Ishikawa (cell line): ENCODE measurements at regions not wholly inside any gene's neighbourhood (a gene's known extent, or its start where the extent isn't known, plus 50 kb on each side); places are given as distances from the start of the nearest gene placed in this dataset.

Experiments
- CEBPB ChIP-seq: IDR thresholded peaks from 2 replicates; pipeline ENCODE4 v1.6.1; 2012
- CREB1 ChIP-seq: IDR thresholded peaks from 2 replicates; pipeline ENCODE4 v1.6.1; 2012; ENCODE audit warnings: low read depth
- EGR1 ChIP-seq: IDR thresholded peaks from 2 replicates; pipeline ENCODE4 v1.6.1; 2012
- EP300 ChIP-seq: IDR thresholded peaks from 2 replicates; pipeline ENCODE4 v1.6.1; 2012; ENCODE audit warnings: borderline replicate concordance
- FOXM1 ChIP-seq: IDR thresholded peaks from 2 replicates; pipeline ENCODE4 v1.6.1; 2012; ENCODE audit warnings: low read depth, borderline replicate concordance
- NFIC ChIP-seq: IDR thresholded peaks from 2 replicates; pipeline ENCODE4 v1.6.1; 2012
- RAD21 ChIP-seq: IDR thresholded peaks from 2 replicates; pipeline ENCODE4 v1.6.1; 2012; ENCODE audit warnings: low read depth
- TAF1 ChIP-seq: IDR thresholded peaks from 2 replicates; pipeline ENCODE4 v1.6.1; 2012; ENCODE audit warnings: low read depth, mild to moderate bottlenecking
- TEAD4 ChIP-seq: IDR thresholded peaks from 2 replicates; pipeline ENCODE4 v1.6.1; 2012
- YY1 ChIP-seq: IDR thresholded peaks from 2 replicates; pipeline ENCODE4 v1.6.1; 2012; ENCODE audit warnings: low read depth
- ZBTB7A ChIP-seq: IDR thresholded peaks from 2 replicates; pipeline ENCODE4 v1.6.1; 2012; ENCODE audit warnings: low read depth
- TF ChIP-seq, protein P1 (sequence below): IDR thresholded peaks from 2 replicates; pipeline ENCODE4 v1.6.1; 2012
- TF ChIP-seq, protein P2 (sequence below): IDR thresholded peaks from 2 replicates; pipeline ENCODE4 v1.6.1; 2012
- TF ChIP-seq, protein P3 (sequence below): IDR thresholded peaks from 2 replicates; pipeline ENCODE4 v1.6.1; 2012; ENCODE audit warnings: low read depth, mild to moderate bottlenecking

DNA sequence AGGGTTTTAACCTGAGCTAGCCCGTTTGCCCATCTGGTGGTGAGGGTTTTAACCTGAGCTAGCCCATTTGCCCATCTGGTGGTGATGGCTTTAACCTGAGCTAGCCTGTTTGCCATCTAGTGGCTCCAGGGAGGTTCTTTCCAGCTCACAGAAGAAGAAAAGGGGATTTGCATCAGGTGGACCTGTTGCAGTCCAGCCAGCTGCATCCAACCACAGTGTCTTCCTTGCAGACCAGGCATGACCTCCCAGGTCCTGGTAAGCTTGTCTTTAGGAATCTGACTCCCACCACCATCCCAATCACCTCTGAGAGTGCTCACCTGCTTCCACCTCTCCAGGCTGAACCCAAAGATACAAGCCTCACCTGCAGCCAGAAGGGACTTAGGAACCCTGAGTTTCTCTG is 62.4 kb upstream of the EMX2 start:
- no peak for TF ChIP-seq TEAD4

DNA sequence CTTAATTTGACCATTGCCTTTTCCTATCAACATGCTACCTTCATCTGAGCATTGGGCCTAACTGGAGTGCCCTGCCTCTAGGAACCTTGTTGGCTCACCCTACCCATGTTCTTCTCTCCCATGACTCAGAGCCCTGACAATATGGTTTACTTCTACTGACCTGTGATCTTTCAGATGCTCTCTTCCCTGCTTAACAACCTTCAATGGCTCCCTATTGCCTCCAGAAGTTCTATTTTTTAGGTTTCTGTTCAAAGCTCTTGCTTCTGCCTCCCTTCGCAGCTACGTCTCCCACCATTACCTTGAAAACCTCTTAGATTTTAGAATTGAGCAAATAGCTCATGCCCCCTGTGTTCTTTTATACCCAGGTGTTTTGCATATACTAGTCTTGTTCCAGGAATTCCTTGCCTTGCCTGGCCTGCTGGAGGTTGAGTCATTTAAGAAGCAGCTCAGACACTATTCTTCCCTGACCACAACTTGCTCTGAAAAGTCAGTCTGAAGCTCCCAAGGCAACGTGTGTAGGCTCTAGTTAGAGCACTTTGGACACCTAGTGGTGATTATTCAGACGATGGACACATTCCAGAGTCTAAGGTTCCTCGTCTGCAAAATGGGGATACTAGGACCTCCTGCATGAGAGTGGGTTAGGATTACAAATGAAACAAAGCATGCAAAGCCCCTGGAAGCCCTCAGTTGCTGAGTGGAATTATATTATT is 64.4 kb upstream of the EMX2 start:
- no peak for TF ChIP-seq TAF1
- TF ChIP-seq EP300 = no peak
- peak; percentile 48 for TF ChIP-seq TEAD4
- peak; percentile 60 for TF ChIP-seq RAD21
- TF ChIP-seq, protein P1, sequence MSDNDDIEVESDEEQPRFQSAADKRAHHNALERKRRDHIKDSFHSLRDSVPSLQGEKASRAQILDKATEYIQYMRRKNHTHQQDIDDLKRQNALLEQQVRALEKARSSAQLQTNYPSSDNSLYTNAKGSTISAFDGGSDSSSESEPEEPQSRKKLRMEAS = no peak
- TF ChIP-seq, protein P2, sequence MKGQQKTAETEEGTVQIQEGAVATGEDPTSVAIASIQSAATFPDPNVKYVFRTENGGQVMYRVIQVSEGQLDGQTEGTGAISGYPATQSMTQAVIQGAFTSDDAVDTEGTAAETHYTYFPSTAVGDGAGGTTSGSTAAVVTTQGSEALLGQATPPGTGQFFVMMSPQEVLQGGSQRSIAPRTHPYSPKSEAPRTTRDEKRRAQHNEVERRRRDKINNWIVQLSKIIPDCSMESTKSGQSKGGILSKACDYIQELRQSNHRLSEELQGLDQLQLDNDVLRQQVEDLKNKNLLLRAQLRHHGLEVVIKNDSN = no peak
- TF ChIP-seq, protein P3, sequence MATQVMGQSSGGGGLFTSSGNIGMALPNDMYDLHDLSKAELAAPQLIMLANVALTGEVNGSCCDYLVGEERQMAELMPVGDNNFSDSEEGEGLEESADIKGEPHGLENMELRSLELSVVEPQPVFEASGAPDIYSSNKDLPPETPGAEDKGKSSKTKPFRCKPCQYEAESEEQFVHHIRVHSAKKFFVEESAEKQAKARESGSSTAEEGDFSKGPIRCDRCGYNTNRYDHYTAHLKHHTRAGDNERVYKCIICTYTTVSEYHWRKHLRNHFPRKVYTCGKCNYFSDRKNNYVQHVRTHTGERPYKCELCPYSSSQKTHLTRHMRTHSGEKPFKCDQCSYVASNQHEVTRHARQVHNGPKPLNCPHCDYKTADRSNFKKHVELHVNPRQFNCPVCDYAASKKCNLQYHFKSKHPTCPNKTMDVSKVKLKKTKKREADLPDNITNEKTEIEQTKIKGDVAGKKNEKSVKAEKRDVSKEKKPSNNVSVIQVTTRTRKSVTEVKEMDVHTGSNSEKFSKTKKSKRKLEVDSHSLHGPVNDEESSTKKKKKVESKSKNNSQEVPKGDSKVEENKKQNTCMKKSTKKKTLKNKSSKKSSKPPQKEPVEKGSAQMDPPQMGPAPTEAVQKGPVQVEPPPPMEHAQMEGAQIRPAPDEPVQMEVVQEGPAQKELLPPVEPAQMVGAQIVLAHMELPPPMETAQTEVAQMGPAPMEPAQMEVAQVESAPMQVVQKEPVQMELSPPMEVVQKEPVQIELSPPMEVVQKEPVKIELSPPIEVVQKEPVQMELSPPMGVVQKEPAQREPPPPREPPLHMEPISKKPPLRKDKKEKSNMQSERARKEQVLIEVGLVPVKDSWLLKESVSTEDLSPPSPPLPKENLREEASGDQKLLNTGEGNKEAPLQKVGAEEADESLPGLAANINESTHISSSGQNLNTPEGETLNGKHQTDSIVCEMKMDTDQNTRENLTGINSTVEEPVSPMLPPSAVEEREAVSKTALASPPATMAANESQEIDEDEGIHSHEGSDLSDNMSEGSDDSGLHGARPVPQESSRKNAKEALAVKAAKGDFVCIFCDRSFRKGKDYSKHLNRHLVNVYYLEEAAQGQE = no peak
- no peak for TF ChIP-seq CREB1

DNA sequence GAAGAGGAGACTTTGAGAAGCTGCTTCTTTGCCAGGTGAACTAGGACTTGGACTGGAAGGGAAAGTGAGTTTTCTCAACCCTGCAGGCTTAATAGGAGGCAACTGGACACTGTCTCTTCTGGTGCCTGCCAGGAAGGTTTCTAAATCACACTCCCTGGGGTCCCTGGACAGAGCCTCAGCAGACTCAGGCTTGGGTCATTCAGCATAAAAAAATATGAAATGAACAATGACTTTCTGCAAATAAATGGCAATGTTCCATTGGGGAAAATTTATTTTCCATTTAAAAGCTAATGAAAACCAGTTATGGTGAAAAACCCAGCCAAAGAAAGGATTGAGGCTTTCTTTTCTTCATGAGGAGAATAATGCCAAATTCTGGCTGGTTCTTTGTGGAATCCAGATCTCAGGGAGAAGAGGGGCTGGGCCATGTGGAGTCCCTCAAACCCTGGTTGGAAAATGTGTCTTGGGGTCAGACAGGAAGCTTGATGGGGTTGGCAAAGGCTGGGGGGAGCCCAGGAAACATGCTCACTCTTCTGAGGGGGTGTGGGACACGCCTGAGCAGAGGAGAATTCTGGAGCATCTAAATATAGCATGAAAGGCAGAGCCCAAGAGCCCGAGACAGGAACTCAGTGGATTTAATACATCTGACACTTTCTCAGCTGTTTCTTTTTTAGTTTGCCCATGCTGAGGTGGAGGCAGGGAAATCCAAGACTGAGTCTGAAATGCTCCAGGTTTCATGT is 65.2 kb upstream of the EMX2 start:
- TF ChIP-seq, protein P3 = no peak
- TF ChIP-seq ZBTB7A (no peak), CEBPB (no peak)
- TF ChIP-seq, protein P1 = no peak

DNA sequence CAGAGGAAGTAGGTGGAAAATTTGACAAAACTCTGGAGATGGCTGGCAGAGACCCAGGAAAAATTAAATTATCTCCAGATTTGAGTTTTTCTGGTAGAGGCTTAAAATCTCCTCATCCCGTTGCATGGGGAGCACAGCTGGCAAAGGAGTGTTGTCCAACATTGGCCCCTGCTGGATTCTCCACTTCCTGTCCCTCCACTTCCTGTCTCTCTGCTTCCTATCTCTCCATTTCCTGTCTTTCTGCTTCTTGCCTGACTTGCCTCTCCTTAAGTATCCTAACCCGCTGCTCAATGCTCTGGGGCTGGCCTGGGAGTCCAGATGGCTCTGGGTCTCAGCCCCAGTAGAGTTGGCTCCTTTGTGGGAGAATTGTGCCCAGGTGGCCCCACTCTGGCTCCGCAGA is 65.8 kb upstream of the EMX2 start:
- TF ChIP-seq, protein P2 = no peak
- TF ChIP-seq NFIC (no peak), EP300 (no peak), CREB1 (no peak), EGR1 (no peak)
- TF ChIP-seq, protein P3 = no peak

DNA sequence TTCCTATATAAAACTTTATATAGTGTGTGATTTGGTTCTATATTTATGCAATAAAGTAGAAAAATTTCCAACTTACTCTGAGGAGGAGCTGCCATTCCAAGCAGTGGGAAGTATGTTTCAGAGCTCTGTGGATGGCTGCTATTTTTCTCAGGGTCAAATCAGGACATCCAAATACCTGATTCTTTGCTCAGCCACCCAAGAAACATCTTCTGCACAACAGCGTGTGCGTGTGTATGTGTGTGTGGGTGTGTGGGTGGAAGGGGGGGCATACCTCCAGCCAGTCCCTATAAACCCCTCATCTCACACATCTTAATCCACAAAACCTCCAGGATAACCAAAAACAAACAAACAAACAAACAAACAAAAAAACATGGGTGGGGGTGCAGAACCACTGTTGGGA is 66.3 kb upstream of the EMX2 start:
- TF ChIP-seq FOXM1 (no peak), YY1 (no peak), ZBTB7A (no peak), EGR1 (no peak), CEBPB (no peak)
- TF ChIP-seq, protein P1 = no peak
